Vagina (tissue), 2 donors: ENCODE measurements at regions not wholly inside any gene's neighbourhood (a gene's known extent, or its start where the extent isn't known, plus 50 kb on each side); places are given as distances from the start of the nearest gene placed in this dataset.

Source experiments
- POLR2A ChIP-seq, 2 donors: fragments of 450-650 bp; IDR thresholded peaks; one replicate each; pipeline ENCODE4 v1.6.1; 2017; ENCODE audit warnings: antibody characterized with exemption in 2 of 2, mild to moderate bottlenecking in 2 of 2, moderate library complexity in 2 of 2
- TF ChIP-seq, protein P1 (sequence below), 3 experiments: fragments of 450-650 bp in 2 of 3; fragments of 200-600 bp in 1 of 3; sonication (generic) in 1 of 3; IDR thresholded peaks; one replicate each; pipeline ENCODE4 v1.5.1; 2017 to 2019; ENCODE audit warnings: antibody characterized with exemption in 3 of 3, mild to moderate bottlenecking in 2 of 3, moderate library complexity in 2 of 3

DNA sequence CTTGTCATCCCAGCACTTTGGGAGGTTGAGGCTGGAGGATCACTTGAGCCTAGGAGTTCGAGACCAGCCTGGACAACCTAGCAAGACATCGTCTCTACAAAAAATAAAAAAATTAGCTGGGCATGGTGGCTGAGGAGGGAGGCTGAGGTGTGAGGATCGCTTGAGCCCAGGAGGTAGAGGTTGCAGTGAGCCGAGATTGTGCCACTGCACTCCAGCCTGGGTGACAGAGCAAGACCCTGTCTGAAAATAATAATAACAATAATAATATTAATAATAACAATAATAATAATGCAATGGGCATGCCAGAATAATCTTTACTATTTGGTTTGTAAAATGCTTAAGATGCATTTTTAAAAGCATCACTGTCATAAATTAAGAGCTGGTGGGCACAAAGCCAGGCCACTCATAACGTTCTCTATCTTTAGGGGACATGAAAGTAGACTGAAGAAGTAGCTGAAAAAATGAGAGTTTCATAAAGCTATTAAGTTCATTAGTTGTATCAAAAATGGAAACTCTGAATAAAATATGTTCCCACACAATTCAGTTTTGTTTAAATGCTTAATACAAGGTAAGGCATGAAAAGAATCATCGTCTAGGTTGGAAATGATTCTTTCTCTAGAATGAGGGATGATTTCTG, 51.6 kb upstream of the ITPKB start:
- TF ChIP-seq, protein P1, sequence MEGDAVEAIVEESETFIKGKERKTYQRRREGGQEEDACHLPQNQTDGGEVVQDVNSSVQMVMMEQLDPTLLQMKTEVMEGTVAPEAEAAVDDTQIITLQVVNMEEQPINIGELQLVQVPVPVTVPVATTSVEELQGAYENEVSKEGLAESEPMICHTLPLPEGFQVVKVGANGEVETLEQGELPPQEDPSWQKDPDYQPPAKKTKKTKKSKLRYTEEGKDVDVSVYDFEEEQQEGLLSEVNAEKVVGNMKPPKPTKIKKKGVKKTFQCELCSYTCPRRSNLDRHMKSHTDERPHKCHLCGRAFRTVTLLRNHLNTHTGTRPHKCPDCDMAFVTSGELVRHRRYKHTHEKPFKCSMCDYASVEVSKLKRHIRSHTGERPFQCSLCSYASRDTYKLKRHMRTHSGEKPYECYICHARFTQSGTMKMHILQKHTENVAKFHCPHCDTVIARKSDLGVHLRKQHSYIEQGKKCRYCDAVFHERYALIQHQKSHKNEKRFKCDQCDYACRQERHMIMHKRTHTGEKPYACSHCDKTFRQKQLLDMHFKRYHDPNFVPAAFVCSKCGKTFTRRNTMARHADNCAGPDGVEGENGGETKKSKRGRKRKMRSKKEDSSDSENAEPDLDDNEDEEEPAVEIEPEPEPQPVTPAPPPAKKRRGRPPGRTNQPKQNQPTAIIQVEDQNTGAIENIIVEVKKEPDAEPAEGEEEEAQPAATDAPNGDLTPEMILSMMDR (IDR thresholded peaks at IDR 0.05): no peak
- TF ChIP-seq POLR2A (IDR thresholded peaks at IDR 0.05): no peak
